GM21423 (cell line): ENCODE measurements at regions not wholly inside any gene's neighbourhood (a gene's known extent, or its start where the extent isn't known, plus 50 kb on each side); places are given as distances from the start of the nearest gene placed in this dataset.

ENCODE experiments used
- ATAC-seq: cut with Tn5 transposase; IDR thresholded peaks from one replicate; pipeline ENCODE4 v1.9.1; 2021; ENCODE audit warnings: mild to moderate bottlenecking, moderate library complexity; ENCODE audit not compliant: unreplicated experiment

DNA sequence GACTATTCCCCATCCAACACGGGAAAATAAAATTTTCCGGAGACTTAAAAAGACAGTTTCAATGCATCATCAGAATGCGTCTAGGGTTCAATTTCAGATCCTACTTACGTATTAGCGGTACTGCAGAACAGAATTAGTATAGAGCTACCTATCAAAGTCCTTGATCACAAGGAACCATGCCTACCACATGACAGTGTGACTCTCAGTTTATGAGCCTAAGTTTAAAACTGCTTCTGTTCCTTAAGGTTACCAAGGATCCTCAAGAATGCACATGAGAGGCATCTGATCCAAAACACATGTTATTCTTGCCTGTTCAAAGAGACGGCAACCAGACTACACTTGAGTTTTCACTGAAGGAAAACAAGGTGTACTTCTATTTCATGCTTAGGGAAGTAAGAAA lies 369.7 kb downstream of the EPHA4 start:
- no peak for ATAC-seq

DNA sequence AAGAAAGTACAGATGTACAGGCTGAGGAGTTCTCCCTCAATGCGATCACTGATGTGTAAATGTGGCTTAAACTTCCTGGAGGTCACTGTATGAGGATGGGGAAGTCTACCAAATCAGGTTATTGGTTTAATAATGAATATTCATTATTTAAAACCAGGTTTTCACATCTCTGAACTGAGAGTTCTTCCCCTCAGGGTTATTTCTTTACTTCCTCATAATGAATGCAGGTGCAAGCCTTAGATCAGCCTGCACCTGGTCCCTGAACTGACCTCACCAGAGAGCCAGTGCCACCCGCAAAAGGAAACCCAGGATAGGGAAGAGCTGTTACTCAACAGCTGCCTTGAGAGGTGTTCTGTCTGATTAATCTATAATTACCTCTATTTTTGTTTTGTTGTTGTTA lies 369.0 kb downstream of the EPHA4 start:
- peak; percentile 97 for ATAC-seq

DNA sequence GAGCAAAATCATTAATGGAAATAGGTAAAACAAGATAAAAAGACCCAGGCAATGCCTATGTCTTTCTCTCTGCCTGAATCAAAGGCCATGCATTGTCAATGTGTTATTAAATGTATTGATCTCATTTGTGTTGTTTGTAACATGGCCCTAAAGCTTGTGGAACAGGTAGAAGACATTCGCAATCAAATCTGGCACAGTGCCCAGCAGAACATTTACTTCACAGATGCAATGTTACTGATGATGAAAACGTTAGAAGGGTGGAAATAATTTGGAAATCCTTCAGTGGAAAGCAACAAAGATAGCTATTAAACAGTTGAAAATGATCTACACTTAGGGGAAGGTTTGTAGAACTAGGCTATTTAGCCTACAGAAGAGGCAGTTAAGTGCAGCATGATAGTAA lies 368.2 kb downstream of the EPHA4 start:
- ATAC-seq: no peak

GRCh38 chr2:221204699-221205098 lies 367.4 kb downstream of the EPHA4 start:
- no peak for ATAC-seq

DNA sequence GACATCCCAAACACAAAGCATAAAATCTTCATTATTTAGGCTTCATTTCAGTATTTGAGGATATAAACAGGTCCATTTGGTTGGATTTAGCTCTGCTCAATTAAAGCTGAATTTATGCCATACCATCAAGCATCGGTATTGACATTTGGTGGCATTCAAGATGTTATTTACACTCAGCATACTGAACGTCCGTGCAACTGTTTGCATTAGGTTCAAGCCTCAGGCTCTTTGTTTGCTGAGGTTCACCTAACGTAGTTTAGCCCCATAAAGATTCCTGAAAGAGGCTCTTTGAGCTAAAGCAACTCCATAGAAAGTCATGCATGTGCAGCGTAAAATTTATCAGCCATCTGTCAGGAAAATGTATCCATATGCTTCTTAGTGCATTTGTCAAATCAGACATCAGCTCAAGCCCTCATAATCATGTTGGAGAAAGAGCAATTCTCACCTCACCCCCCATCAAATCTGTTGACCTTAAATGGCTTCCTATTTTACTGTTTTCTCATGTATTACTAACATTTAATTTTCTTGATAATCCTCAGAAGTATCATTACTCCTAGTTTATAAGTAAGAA lies 366.9 kb downstream of the EPHA4 start:
- ATAC-seq: no peak

GRCh38 chr2:221210686-221211085 lies 361.4 kb downstream of the EPHA4 start:
- no peak for ATAC-seq

GRCh38 chr2:221211653-221212052 lies 360.5 kb downstream of the EPHA4 start:
- ATAC-seq: no peak

GRCh38 chr2:221212105-221212504 lies 360.0 kb downstream of the EPHA4 start:
- ATAC-seq: no peak

DNA sequence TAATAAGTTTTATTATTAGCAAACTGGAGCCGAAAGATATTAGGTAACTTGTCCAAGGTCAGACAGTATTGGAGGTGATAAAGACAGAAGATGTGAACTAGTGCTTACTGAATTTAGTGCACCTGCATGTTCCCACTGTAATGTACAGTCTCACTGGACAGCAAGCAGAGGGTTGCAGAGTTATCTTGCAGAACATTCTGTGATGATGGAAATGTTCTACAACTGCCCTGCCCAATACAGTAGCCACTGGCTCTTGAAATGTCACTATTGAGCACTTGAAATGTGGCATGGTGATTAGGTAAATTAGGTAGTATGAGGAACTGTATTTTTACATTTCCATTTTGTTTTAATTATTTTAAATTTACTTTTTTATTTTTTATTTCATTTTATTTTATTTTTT lies 356.6 kb downstream of the EPHA4 start:
- ATAC-seq: no peak

DNA sequence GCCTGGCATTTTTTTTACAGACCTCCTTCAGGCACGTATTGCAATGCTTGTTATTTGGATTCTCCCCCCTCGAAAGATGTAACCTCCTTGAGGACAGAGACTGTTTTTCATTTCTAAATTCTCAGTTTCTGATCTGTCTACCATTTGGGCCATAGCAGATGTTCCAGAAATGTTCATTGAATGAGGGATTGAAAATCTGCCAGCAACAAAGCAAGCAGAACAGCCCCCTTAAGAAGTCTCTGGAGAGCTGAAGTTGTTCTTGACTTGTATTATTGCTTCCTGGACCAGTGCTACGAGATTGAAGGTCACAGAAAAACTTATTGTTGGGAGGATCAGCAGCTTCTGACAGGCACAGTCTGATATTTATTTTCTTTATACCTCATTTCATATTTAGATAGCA lies 355.5 kb downstream of the EPHA4 start:
- ATAC-seq: no peak

DNA sequence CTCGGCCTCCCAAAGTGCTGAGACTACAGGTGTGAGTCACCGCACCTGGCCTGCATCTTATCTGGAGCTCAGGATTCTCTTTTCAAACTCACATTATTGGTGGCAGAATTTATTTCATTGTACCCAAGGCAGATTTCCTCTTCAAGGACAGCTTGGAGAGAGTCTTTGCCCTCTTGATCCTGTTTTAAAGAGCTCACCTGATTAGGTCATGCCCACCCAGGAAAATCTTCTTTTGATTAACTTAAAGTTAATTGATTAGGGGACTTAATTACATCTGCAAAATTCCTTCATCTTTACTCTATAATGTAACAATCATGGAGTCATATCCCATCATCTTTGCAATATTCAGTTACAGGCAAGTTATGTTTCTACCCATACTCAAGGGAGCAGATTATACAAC lies 346.4 kb downstream of the EPHA4 start:
- ATAC-seq: no peak

DNA sequence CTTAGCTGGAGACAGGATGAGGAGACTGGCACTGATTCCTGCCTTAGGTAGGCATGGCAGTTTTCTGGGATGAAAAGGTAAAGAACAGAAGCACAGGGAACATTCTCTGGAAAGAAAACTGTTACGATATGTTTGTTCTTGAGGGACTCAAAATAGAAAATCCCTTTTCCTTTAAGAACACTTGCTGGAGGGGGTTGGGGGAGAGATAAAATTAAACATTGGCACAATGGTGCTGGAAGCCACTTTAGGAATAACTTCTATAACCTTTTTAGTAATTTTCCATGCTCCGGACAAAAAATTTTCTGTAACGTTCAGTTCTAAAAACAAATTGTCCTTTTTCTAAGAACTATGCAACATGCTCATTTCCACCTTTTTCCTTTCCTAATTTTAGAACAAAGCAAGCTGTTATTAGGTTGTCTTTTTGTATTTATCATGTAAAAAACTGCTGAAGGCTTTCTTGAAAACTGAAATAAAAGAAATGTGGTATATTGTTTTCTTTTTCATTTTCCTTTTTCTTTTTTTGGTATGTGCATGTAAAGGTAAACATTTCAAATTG lies 343.8 kb downstream of the EPHA4 start:
- no peak for ATAC-seq

DNA sequence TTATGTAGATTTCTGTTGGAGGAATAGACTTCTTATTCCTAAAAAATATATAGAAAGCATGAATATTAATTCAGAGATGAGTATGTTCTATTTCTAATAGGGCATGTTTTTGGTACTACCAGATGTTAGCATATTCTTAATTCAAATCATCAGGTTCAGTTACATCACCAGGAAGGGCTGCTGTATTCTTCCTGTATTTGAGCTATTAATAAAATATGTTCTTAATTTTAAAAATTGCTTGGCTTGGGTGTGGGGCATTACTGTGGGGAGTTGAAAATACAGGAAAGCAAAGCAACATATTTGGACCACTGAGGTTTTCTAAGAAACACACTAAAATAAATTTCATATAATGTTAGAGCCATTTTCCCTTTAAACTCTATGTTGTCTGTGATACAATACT lies 343.0 kb downstream of the EPHA4 start:
- no peak for ATAC-seq

GRCh38 chr2:221231511-221231910 lies 340.6 kb downstream of the EPHA4 start:
- ATAC-seq: no peak

- ATAC-seq: no peak
These were observed 336.2 kb downstream of the EPHA4 start for GRCh38 chr2:221235941-221236340.

DNA sequence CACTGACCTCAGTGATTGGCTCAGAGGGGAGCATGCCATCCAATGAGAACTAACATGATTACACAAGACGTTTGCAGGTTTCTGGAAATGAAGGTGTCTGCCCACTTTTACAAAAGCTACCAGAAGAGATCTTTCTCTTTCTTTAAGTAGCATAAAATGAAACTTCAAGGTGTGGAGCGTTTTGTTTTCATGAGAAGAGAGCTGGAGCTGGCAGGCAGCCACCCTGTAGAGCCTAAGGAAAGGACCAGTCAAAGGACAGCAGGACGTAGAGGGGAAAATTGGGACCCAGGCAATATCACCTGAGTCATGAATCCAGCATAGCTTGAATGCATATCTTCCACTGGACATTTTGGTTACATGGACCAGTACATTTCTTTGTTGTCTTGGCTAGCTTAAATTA lies 331.0 kb downstream of the EPHA4 start:
- no peak for ATAC-seq

DNA sequence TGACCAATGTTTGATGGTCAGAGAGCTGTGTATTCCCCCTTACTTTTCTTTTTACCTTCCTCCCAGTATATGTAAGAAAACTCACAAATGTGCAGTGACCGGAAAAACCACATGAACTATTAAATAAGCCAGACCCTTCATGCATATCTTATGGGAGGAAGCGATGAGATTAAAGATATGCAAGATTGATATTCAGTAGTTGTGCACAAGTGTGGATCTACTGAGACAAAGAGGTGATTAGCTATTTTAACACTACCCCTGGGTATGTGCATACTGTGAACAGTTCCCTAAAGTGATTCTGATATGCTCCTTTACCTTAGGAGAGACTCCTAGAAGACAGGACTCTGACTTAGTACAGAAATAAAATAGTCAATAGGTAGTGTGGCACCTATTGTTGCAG lies 328.3 kb downstream of the EPHA4 start:
- ATAC-seq: no peak

DNA sequence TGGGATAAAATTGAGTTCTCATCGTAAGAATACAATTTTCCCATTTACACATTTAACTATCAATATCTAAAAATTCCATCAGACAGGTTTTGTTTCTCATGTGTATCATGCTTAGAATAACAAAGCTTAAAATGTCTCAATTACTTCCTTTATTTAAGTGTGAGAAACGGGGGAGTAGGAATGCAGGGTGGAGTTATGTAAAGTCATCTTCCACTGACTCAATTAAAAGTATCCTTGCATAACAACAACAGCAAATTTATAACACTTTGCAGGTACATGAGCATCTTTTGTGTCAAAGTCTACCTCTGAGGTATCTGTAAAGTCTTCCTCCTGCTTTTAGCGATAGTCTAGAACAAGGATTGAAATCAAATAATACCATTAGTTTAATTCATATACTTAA lies 327.1 kb downstream of the EPHA4 start:
- no peak for ATAC-seq

DNA sequence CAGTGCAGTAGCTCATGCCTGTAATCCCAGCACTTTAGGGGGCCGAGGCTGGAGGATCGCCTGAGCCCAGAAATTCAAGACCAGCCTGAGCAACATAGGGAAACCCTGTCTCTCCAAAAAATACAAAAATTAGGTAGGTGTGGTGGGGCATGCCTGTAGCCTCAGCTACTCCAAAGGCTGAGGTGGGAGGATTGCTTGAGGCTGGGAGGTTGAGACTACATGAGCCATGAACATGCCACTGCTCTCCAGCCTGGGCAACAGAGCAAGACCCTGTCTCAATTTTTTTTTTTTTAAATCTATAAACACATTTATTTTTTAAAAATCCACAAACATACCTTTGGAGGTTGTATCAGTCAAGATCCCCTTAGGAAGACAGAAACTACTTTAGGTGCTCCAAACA lies 326.3 kb downstream of the EPHA4 start:
- no peak for ATAC-seq

DNA sequence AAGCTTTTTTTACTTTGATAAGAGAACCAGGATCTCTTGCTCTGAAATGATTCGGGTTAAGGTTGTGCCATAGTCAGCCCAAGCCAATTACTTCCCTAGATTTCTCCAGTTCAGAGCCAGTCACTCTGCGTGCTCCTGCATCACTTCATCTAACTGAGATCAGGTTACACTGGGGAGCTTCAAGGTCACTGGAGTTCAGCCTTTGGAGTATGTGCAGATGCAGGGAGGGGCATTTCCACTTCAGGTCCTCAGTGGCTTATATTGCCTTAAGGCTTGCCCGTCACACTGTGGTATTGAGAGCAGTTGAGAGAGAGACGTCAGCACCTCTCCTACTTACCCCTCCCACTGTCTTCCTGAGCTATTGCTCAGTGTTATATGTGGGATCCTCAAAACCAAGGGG lies 317.8 kb downstream of the EPHA4 start:
- ATAC-seq: no peak

DNA sequence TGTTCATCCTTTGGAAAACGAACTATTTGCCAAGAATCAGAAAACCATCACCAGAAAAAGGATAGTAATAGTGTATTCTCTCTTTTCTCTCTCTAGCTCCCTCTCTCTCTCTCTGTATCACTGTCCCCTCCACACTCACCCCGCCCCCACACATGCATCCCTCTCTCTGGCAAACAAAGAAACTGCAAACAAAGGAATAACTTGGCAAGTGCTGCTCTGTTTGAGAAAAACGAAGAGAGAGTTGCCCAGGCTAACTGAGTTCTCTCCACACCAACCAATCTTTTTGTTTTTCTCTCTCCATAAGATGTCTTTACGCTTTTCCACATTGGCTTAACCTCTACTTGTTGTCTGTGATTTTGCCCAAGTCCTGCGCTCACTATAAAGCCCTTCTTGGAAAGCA lies 316.2 kb downstream of the EPHA4 start:
- ATAC-seq: no peak

- ATAC-seq: no peak
These were observed 313.6 kb downstream of the EPHA4 start for GRCh38 chr2:221258464-221258863.

GRCh38 chr2:221262651-221263050 lies 309.5 kb downstream of the EPHA4 start:
- ATAC-seq: no peak
